Stimulated activated effector memory CD8-positive, alpha-beta T cell treated with anti-CD3 and anti-CD28 coated beads, Interleukin-12 subunit alpha, Interleukin-12 subunit beta, amount 100 ng/mL, for 72 hours (primary cell): ENCODE measurements at regions not wholly inside any gene's neighbourhood (a gene's known extent, or its start where the extent isn't known, plus 50 kb on each side); places are given as distances from the start of the nearest gene placed in this dataset.
"Not testable (repeated sequence)": the region's sequence is repeated elsewhere in the genome, so short reads cannot be mapped to it uniquely, and the experiment has no call there.

ENCODE experiments used
- ATAC-seq: fragments of 150-1000 bp; cut with Tn5 transposase; 2 replicates; pipeline ENCODE4 v1.10.0; 2021
- DNase-seq, 2 donors: peaks; one replicate each; pipeline ENCODE4 v3.0.0; 2021 to 2022; ENCODE audit warnings: low spot score in 2 of 2
- H3K27ac Mint-ChIP-seq: one replicate; pipeline ENCODE4 v1.8.0; 2022; ENCODE audit warnings: mild to moderate bottlenecking, mixed read lengths
- H3K36me3 Mint-ChIP-seq: one replicate; pipeline ENCODE4 v1.8.0; 2022; ENCODE audit warnings: mild to moderate bottlenecking, mixed read lengths
- H3K4me1 Mint-ChIP-seq: one replicate; pipeline ENCODE4 v1.8.0; 2022; ENCODE audit warnings: mixed read lengths
- H3K4me3 Mint-ChIP-seq: one replicate; pipeline ENCODE4 v1.8.0; 2022; ENCODE audit warnings: mild to moderate bottlenecking, mixed read lengths
- H3K9me3 Mint-ChIP-seq: one replicate; pipeline ENCODE4 v1.8.0; 2022; ENCODE audit warnings: mixed read lengths

DNA sequence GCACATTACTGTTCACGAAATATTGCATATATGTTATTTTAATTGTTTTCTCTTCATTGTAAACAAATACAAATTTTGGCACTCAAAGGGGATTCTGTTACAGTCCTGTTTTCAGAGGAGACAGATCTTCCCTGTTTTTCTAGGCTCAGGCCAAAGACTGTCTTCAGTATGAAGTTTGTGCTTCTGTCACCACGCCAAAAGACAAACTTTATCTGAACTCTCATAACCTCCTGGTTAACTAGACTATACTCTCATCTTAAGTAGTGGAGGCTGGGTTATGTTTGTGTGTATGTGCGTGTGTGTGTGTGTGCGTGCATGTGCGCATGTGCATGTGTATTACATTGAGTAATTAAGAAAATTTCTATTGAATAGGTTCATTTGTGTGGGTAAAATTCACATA is 676.8 kb upstream of the HS3ST1 start:
- Mint-ChIP-seq H3K4me1 (no peaks in the 10 kb centered on the region), H3K27ac (no peak overlapping the region), H3K4me3 (no peak overlapping the region), H3K9me3 (peaks cover 5% of the 10 kb centered on the region), H3K36me3 (no peaks in the 10 kb centered on the region)
- DNase-seq (no peak), ATAC-seq (no peak)

DNA sequence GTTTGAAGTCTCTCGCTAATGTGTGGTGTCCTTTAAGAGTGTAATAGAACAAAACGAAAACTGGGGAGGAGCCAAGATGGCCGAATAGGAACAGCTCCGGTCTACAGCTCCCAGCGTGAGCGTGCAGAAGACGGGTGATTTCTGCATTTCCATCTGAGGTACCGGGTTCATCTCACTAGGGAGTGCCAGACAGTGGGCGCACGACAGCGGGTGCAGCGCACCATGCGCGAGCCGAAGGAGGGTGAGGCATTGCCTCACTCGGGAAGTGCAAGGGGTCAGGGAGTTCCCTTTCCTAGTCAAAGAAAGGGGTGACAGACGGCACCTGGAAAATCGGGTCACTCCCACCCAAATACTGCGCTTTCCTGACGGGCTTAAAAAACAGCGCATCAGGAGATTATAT is 661.2 kb upstream of the HS3ST1 start:
- DNase-seq: not testable (repeated sequence)

DNA sequence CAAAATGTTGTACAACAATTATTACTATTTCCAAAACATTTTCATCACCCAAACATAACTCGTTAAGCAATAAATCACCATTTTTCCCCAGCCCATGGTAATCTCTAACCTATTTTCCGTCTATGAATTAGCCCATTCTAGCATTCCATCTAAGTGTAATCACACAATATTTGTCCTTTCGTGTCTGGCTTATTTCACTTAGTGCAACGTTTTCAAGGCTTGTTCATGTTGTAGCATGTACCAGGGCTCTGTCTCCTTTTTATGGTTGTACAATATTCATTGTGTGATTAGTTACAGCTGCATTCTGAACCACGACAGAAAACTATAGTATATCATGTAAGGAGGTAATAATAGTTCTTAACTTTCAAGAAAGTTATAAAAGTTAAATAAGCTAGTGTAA is 656.0 kb upstream of the HS3ST1 start:
- H3K27ac Mint-ChIP-seq: no peak overlapping the region
- H3K4me1 Mint-ChIP-seq: no peaks in the 10 kb centered on the region
- no peaks in the 10 kb centered on the region for H3K36me3 Mint-ChIP-seq
- no peak overlapping the region for H3K4me3 Mint-ChIP-seq
- ATAC-seq (no peak), DNase-seq (no peak)
- H3K9me3 Mint-ChIP-seq: peaks cover 12% of the 10 kb centered on the region

More for the DNA sequence above, 661.2 kb upstream of the HS3ST1 start:
- H3K4me3 Mint-ChIP-seq, H3K27ac Mint-ChIP-seq, H3K4me1 Mint-ChIP-seq, H3K9me3 Mint-ChIP-seq, ATAC-seq, H3K36me3 Mint-ChIP-seq: not testable (repeated sequence)

DNA sequence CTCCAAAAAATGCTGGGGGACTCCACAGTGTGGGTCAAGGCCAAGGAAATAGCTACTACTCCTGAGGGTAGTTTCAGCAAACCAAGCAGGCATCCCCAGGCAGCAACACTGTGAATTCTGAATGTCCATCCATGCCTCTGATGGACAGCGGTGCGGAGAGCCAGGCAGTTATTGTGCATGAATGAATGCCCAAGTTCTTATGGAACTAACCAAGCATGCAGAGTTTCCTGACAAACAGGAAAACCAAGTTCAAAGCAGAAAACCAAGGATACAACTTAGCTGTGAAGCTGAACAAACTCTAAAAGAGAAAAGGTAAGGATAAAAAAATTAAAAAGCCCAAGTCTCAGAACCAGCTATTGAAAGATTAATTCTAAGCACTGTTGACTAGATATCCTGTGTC is 642.6 kb upstream of the HS3ST1 start:
- H3K27ac Mint-ChIP-seq: no peak overlapping the region
- H3K36me3 Mint-ChIP-seq: no peaks in the 10 kb centered on the region
- no peak overlapping the region for H3K4me3 Mint-ChIP-seq
- H3K9me3 Mint-ChIP-seq: peaks cover 12% of the 10 kb centered on the region
- no peak for ATAC-seq
- H3K4me1 Mint-ChIP-seq: no peaks in the 10 kb centered on the region
- DNase-seq: no peak

DNA sequence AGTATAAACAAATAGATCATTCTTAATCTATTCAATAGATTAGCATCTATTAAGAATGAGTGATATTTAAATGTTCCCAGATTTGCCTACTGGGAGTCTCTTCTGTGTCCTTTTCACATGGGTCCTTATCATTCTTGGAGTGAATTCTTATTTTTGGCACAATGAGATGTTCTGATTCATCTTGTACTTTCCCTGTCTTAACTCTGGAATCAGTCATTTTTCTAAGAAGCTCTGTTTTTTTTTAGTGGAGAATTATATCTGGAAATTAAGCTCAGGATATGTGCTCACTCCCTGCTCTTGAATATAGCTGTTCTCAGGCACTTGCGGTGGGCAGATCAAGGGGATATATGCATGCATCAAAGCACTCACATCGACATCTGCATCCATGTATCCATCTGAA is 625.3 kb upstream of the HS3ST1 start:
- no peak for DNase-seq
- H3K4me3 Mint-ChIP-seq: no peak overlapping the region
- no peak for ATAC-seq

DNA sequence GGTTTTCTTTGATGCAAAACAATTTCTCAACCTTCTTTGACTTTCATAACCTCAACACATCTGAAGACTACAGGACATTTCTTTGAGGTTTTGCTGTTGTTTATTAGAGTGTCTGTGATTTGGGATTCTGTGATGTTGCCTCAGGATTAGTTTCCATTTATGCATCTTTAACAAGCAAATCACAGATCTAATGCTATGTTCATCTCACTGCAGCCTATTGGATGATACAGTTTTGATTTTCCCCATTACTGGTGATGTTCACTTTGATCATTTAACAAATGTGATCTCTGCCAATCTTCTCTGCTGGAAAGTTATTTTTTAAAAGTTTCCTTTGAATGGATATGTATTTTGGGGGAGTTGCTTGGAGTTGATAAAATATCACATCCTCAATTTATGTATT is 624.9 kb upstream of the HS3ST1 start:
- ATAC-seq (no peak), DNase-seq (no peak)
- peaks cover 20% of the 10 kb centered on the region for H3K9me3 Mint-ChIP-seq
- no peaks in the 10 kb centered on the region for H3K4me1 Mint-ChIP-seq
- no peak overlapping the region for H3K4me3 Mint-ChIP-seq
- H3K27ac Mint-ChIP-seq: no peak overlapping the region
- no peaks in the 10 kb centered on the region for H3K36me3 Mint-ChIP-seq

More for the DNA sequence above, 625.3 kb upstream of the HS3ST1 start:
- peaks cover 18% of the 10 kb centered on the region for H3K9me3 Mint-ChIP-seq
- H3K4me1 Mint-ChIP-seq: no peaks in the 10 kb centered on the region
- H3K36me3 Mint-ChIP-seq: no peaks in the 10 kb centered on the region
- H3K27ac Mint-ChIP-seq: no peak overlapping the region

DNA sequence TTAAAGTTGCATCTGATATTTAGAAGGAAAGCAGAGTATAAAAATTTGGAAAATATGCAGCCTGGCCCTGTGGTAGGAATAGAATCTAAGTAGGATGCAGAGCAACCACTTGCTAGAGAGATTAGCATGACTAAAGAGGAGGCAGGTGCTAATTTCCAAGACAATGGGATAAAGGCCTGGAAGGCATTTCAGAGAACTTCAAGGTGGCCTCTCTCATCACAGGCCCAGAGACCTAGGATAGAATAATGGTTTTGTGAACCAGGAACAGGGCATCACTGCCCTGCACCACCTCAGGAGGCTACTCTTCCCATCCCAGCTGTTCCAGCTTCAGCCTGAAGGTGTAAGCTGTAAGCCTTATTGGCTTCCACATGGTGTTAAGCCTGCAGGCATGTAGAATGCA is 621.7 kb upstream of the HS3ST1 start:
- Mint-ChIP-seq H3K9me3 (peaks cover 17% of the 10 kb centered on the region), H3K4me3 (no peak overlapping the region), H3K4me1 (no peaks in the 10 kb centered on the region), H3K27ac (no peak overlapping the region), H3K36me3 (no peaks in the 10 kb centered on the region)
- no peak for DNase-seq
- ATAC-seq: no peak

DNA sequence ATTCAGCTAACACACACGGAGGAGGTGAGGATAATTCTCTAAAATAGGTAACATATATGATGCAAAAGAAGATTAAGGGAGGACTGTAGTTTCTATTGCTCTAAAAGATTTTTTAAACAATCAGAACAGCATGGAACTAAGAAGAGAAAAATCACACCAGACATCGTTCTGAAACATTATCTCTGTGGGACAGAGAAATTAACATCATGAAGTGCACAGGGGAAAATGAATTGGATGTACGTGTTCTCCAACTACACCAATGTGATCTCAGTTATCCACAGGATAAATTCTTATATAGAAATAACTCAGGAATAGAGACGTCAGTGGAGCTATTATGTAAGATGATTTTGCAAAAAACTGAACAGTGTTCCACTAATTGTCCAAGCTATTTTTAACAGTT is 614.1 kb upstream of the HS3ST1 start:
- ATAC-seq (no peak), DNase-seq (no peak)
- H3K9me3 Mint-ChIP-seq: peaks cover 8% of the 10 kb centered on the region
- H3K36me3 Mint-ChIP-seq: no peaks in the 10 kb centered on the region
- no peaks in the 10 kb centered on the region for H3K4me1 Mint-ChIP-seq
- no peak overlapping the region for H3K4me3 Mint-ChIP-seq
- no peak overlapping the region for H3K27ac Mint-ChIP-seq

DNA sequence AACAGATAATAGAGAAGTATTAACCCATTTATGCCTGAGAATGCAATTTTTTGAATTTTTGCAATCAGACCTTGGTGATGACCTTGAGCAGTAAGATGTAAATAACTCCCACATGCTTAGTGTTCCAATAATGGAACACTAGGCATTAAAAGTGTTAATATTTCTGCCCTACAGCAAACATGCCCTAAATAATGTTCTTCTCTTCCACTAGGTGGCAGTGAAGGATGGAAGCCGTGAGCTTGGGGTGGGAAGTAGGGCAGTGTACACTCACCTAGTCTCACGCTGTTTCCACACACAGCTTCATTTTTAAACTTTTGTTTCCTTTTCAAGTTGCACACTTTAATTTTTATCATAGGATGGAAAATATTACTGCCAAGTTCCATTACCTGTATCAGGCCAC is 613.1 kb upstream of the HS3ST1 start:
- H3K9me3 Mint-ChIP-seq: peaks cover 8% of the 10 kb centered on the region
- ATAC-seq: no peak
- no peak overlapping the region for H3K4me3 Mint-ChIP-seq
- no peak for DNase-seq
- no peak overlapping the region for H3K27ac Mint-ChIP-seq
- H3K36me3 Mint-ChIP-seq: no peaks in the 10 kb centered on the region
- H3K4me1 Mint-ChIP-seq: no peaks in the 10 kb centered on the region

DNA sequence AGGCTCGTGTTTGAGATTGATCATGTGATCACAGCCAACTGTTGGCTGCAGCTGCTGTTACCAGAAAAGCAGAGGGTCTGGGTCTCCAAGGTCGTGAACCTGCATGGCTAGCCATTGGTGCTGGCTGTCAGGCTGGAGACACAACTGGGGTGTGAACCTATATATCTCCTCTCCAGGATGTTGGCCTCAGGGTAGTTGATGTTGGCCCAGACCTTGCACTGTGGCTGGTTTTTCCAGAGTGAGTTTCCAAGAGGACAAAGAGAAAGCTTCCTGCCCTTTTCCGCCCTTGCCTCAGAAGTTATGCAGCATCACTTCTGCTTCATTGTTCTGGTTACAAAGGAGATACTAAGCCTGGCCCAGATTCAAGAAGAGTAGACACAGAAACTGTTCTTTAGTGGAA is 607.8 kb upstream of the HS3ST1 start:
- H3K36me3 Mint-ChIP-seq: no peaks in the 10 kb centered on the region
- no peaks in the 10 kb centered on the region for H3K4me1 Mint-ChIP-seq
- no peak for DNase-seq
- H3K27ac Mint-ChIP-seq: no peak overlapping the region
- H3K9me3 Mint-ChIP-seq: peaks cover 12% of the 10 kb centered on the region
- H3K4me3 Mint-ChIP-seq: no peak overlapping the region
- ATAC-seq: no peak

DNA sequence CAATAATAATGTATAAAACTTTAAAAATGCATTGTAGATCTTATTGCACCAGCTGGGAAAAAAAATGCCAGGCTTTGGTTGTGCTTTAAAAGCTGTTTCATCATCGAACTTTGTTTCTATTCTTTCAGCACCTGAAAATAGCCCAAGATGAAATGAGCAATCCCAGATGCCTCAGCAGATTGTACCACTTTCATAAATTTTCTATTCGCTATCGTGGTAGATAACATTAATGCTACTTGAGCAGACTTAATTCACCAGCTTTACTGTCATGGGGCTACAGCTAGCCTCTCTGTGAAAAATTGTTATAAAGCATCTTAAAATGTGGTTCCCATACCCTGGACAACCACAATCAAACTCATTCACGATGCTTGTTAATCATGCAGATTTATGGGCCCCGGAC is 599.6 kb upstream of the HS3ST1 start:
- Mint-ChIP-seq H3K4me3 (no peak overlapping the region), H3K4me1 (no peaks in the 10 kb centered on the region), H3K36me3 (no peaks in the 10 kb centered on the region), H3K9me3 (peaks cover 7% of the 10 kb centered on the region), H3K27ac (no peak overlapping the region)
- DNase-seq (no peak), ATAC-seq (no peak)

DNA sequence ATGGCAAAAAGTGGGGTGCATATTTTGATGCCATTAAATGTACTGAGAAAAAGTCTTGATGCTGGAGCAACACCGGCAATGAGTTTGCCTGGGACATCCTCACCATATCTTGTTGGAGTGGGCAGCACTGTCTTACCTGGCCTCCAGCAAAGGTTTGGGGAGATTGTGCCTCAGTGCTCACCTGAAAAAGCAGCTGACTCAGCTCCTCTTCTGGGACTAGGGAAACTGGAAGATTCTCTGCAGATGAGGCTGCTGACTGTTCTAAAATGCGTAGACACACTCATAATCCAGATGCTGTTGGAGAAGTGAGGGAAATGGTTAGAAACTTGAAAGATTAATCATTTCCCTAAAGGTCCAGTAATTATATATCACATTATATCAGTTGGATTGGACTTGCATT is 593.7 kb upstream of the HS3ST1 start:
- ATAC-seq: no peak
- peaks cover 14% of the 10 kb centered on the region for H3K9me3 Mint-ChIP-seq

DNA sequence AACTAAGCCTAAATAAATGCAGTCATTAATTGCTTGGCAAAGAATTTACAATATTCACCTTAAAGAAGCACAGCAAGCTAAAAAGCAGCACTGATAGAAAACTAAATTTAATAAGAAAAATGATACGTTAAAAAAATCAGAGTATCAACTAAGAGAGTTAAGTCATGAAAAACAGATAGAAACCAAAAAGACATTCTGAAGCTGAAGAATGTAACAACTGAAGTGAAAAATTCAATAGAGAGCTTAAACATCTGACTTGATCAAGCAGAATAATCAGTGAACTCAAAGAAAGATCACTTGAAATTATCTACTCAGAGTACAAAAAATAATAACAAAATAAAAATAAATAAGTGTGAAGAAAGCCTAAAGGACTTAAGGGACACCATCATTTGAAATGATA is 588.0 kb upstream of the HS3ST1 start:
- Mint-ChIP-seq H3K4me3 (no peak overlapping the region), H3K36me3 (no peaks in the 10 kb centered on the region), H3K9me3 (peaks cover 25% of the 10 kb centered on the region), H3K4me1 (no peaks in the 10 kb centered on the region), H3K27ac (no peak overlapping the region)
- DNase-seq: no peak
- no peak for ATAC-seq

More for the DNA sequence above, 593.7 kb upstream of the HS3ST1 start:
- Mint-ChIP-seq H3K27ac (no peak overlapping the region), H3K4me3 (no peak overlapping the region), H3K4me1 (no peaks in the 10 kb centered on the region), H3K36me3 (no peaks in the 10 kb centered on the region)
- DNase-seq: no peak

DNA sequence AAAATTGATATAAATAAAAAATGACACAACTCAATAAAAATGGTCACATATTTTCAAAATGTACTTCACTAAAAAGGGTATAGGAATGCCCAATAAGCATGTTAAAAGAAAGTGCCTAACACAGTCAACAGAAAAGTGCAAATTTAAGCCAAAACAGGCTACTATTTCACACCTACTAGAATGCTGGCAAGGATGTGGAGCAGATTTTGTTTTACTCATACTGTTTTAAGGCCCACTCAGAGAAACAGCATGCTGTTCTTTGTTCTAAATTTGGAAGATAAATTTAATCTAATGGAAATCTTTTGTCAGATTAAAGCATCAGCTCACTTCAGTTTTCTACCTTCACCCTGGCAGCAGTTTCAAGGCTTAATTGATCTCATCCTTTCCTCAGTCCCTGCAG is 576.8 kb upstream of the HS3ST1 start:
- Mint-ChIP-seq H3K4me3 (no peak overlapping the region), H3K9me3 (peaks cover 17% of the 10 kb centered on the region), H3K27ac (no peak overlapping the region), H3K4me1 (no peaks in the 10 kb centered on the region), H3K36me3 (no peaks in the 10 kb centered on the region)
- DNase-seq (no peak), ATAC-seq (no peak)

DNA sequence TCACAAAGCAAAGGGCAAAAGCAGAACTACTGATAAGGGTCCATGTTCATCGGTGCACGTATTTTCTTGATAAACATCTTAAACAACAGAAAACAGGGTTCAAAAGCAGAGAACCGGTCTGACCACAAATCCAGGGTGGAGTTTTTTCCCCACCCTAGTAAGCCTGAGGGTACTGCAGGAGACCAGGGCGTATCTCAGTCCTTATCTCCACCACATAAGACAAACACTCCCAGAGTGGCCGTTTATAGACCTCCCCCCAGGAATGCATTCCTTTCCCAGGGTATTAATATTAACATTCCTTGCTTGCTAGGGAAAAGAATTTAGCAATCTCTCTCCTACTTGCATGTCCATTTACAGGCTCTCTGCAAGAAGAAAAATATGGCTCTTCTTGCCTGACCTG is 567.9 kb upstream of the HS3ST1 start:
- H3K4me3 Mint-ChIP-seq, DNase-seq, H3K36me3 Mint-ChIP-seq, ATAC-seq, H3K4me1 Mint-ChIP-seq, H3K27ac Mint-ChIP-seq: not testable (repeated sequence)
- H3K9me3 Mint-ChIP-seq: peaks cover 16% of the 10 kb centered on the region

DNA sequence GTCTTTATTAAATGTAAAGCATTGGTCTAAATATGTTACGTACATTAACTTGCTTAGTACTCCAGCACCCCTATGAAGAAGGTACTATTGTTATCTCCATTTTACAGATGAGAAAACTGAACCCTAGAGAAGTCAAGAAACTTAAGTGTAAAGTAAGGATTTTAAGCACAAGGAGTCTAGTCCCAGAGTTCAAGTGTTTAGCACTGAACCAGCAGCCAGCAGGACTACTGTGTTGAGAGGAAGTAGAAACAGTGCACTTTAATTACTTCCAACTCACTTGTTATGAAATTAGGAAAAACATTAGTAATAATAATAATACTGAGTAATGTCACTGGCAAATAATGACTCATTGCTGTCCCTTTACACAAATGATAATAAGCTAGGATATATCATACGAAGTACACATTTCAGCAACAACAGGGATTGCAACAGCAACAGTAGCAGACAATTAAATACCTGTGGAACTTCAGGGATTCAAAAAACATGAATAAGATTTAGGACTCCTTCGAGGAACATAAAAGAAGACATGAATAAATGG is 548.1 kb upstream of the HS3ST1 start:
- Mint-ChIP-seq H3K9me3 (peaks cover 7% of the 10 kb centered on the region), H3K4me3 (no peak overlapping the region), H3K27ac (no peak overlapping the region), H3K36me3 (no peaks in the 10 kb centered on the region), H3K4me1 (no peaks in the 10 kb centered on the region)
- DNase-seq (no peak), ATAC-seq (no peak)

DNA sequence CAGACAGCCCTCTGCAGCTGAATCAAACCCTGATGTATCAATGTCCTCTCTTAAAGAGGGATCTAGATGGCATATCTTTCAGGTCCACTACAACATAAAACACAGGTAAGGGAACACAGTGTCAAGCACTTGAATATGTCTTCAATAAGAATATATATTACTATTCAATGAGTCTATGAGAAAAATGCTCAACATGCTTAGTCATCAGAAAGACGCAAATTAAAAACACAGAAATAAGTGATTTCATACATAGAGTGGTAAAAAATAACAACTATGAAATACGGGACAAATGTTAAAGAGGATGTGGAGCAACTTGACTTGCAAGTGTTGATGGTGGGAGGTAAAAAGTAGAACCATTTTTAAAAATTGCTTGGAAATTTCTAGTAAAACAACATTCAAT is 544.6 kb upstream of the HS3ST1 start:
- no peak overlapping the region for H3K4me3 Mint-ChIP-seq
- ATAC-seq (no peak), DNase-seq (no peak)
- peaks cover 10% of the 10 kb centered on the region for H3K9me3 Mint-ChIP-seq
- H3K4me1 Mint-ChIP-seq: no peaks in the 10 kb centered on the region
- no peaks in the 10 kb centered on the region for H3K36me3 Mint-ChIP-seq
- H3K27ac Mint-ChIP-seq: no peak overlapping the region
